ENCODE measurements at regions not wholly inside any gene's neighbourhood (a gene's known extent, or its start where the extent isn't known, plus 50 kb on each side); places are given as distances from the start of the nearest gene placed in this dataset.

GRCh38 chr6:24987446-24988115 is 51.8 kb upstream of the RIPOR2 start:
- TF ChIP-seq CTCF (IDR thresholded peaks at IDR 0.05; ENCODE audit: control extremely low read depth in 1 of 3, insufficient read depth in 1 of 3, low read depth in 1 of 3, low read length in 3 of 3) (no peak), TCF12 (IDR thresholded peaks at IDR 0.05; ENCODE audit: low read depth, low read length) (no peak)

Data from H1 (cell line).